ENCODE measurements at regions not wholly inside any gene's neighbourhood (a gene's known extent, or its start where the extent isn't known, plus 50 kb on each side); places are given as distances from the start of the nearest gene placed in this dataset.

GRCh38 chr6:3535033-3535775 is 78.4 kb upstream of the SLC22A23 start:
- TF ChIP-seq, protein P1, sequence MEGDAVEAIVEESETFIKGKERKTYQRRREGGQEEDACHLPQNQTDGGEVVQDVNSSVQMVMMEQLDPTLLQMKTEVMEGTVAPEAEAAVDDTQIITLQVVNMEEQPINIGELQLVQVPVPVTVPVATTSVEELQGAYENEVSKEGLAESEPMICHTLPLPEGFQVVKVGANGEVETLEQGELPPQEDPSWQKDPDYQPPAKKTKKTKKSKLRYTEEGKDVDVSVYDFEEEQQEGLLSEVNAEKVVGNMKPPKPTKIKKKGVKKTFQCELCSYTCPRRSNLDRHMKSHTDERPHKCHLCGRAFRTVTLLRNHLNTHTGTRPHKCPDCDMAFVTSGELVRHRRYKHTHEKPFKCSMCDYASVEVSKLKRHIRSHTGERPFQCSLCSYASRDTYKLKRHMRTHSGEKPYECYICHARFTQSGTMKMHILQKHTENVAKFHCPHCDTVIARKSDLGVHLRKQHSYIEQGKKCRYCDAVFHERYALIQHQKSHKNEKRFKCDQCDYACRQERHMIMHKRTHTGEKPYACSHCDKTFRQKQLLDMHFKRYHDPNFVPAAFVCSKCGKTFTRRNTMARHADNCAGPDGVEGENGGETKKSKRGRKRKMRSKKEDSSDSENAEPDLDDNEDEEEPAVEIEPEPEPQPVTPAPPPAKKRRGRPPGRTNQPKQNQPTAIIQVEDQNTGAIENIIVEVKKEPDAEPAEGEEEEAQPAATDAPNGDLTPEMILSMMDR (IDR thresholded peaks at IDR 0.05) = no peak
- TF ChIP-seq POLR2A (IDR thresholded peaks at IDR 0.05) (no peak), EP300 (IDR thresholded peaks at IDR 0.05) (no peak)

Measured in upper lobe of left lung (tissue), 4 donors.